Peyer's patch (tissue), 4 donors: ENCODE measurements at regions not wholly inside any gene's neighbourhood (a gene's known extent, or its start where the extent isn't known, plus 50 kb on each side); places are given as distances from the start of the nearest gene placed in this dataset.

Experiments
- CTCF ChIP-seq, 6 experiments: fragments of 450-650 bp in 4 of 6; fragments of 200-600 bp in 2 of 6; sonication (generic) in 1 of 6; IDR thresholded peaks; one replicate each; pipeline ENCODE4 v1.5.1; 2017 to 2019; ENCODE audit warnings: antibody characterized with exemption in 6 of 6, mild to moderate bottlenecking in 3 of 6, moderate library complexity in 1 of 6
- POLR2A ChIP-seq, 2 donors: fragments of 450-650 bp; IDR thresholded peaks; one replicate each; pipeline ENCODE4 v1.5.1; 2017; ENCODE audit warnings: antibody characterized with exemption in 2 of 2, mild to moderate bottlenecking in 2 of 2, moderate library complexity in 2 of 2

GRCh38 chr6:16040628-16040974 is 88.3 kb upstream of the MYLIP start:
- TF ChIP-seq CTCF (IDR thresholded peaks at IDR 0.05) (no peak), POLR2A (IDR thresholded peaks at IDR 0.05) (no peak)
